ENCODE measurements at regions not wholly inside any gene's neighbourhood (a gene's known extent, or its start where the extent isn't known, plus 50 kb on each side); places are given as distances from the start of the nearest gene placed in this dataset.

GRCh38 chr13:67961331-67961730 lies 731.2 kb upstream of the PCDH9 start:
- no peaks in the 10 kb centered on the region for H3K79me2 ChIP-seq (ENCODE audit: low read depth)
- no peaks in the 10 kb centered on the region for H3K27me3 Mint-ChIP-seq (ENCODE audit: insufficient read depth, low read depth)
- no peaks in the 10 kb centered on the region for H3K4me1 ChIP-seq
- H3K4me1 Mint-ChIP-seq = peaks cover 14% of the 10 kb centered on the region
- no peak overlapping the region for H2AFZ ChIP-seq (replicated peaks)
- H3K4me3 Mint-ChIP-seq = no peak overlapping the region
- no peak for DNase-seq (ENCODE audit: low spot score)
- H3K9me3 ChIP-seq (ENCODE audit: low read depth) = no peaks in the 10 kb centered on the region
- no peak overlapping the region for H3K27ac Mint-ChIP-seq
- H3K27ac ChIP-seq = no peak overlapping the region
- H3K9ac ChIP-seq = no peak overlapping the region
- TF ChIP-seq EZH2phosphoT487 (IDR thresholded peaks at IDR 0.05) = no peak
- no peak for TF ChIP-seq EZH2 (IDR thresholded peaks at IDR 0.05)
- no peak for TF ChIP-seq CTCF (IDR thresholded peaks at IDR 0.05)
- H3K27me3 ChIP-seq = no peaks in the 10 kb centered on the region
- no peaks in the 10 kb centered on the region for H3F3A ChIP-seq (ENCODE audit: low read depth)
- peaks cover 2% of the 10 kb centered on the region for H3K9me3 Mint-ChIP-seq
- no peak overlapping the region for H3K4me2 ChIP-seq
- no peaks in the 10 kb centered on the region for H3K36me3 Mint-ChIP-seq
- H3K4me3 ChIP-seq = no peak overlapping the region
- no peaks in the 10 kb centered on the region for H3K36me3 ChIP-seq
- H4K20me1 ChIP-seq (ENCODE audit: low read depth) = no peaks in the 10 kb centered on the region

- Histone ChIP-seq H3K4me2 (no peak overlapping the region), H3K4me1 (no peaks in the 10 kb centered on the region), H3K36me3 (no peaks in the 10 kb centered on the region), H3F3A (ENCODE audit: low read depth) (no peaks in the 10 kb centered on the region), H3K9me3 (ENCODE audit: low read depth) (no peaks in the 10 kb centered on the region), H3K27ac (no peak overlapping the region), H3K4me3 (no peak overlapping the region), H3K27me3 (no peaks in the 10 kb centered on the region), H2AFZ (replicated peaks) (no peak overlapping the region), H3K79me2 (ENCODE audit: low read depth) (no peaks in the 10 kb centered on the region), H4K20me1 (ENCODE audit: low read depth) (no peaks in the 10 kb centered on the region), H3K9ac (no peak overlapping the region)
- H3K27ac Mint-ChIP-seq = no peak overlapping the region
- no peaks in the 10 kb centered on the region for H3K4me1 Mint-ChIP-seq
- H3K27me3 Mint-ChIP-seq (ENCODE audit: insufficient read depth, low read depth) = no peaks in the 10 kb centered on the region
- no peak for DNase-seq (ENCODE audit: low spot score)
- TF ChIP-seq CTCF (IDR thresholded peaks at IDR 0.05) = no peak
- TF ChIP-seq EZH2 (IDR thresholded peaks at IDR 0.05) = no peak
- TF ChIP-seq EZH2phosphoT487 (IDR thresholded peaks at IDR 0.05) = no peak
- H3K4me3 Mint-ChIP-seq = no peak overlapping the region
- H3K36me3 Mint-ChIP-seq = no peaks in the 10 kb centered on the region
- peaks cover 2% of the 10 kb centered on the region for H3K9me3 Mint-ChIP-seq
Observed at GRCh38 chr13:67951431-67951830, 721.3 kb upstream of the PCDH9 start.

GRCh38 chr13:67950603-67951002 lies 720.5 kb upstream of the PCDH9 start:
- Mint-ChIP-seq H3K27me3 (ENCODE audit: insufficient read depth, low read depth) (no peaks in the 10 kb centered on the region), H3K9me3 (no peaks in the 10 kb centered on the region), H3K27ac (no peak overlapping the region), H3K4me3 (no peak overlapping the region), H3K36me3 (no peaks in the 10 kb centered on the region), H3K4me1 (no peaks in the 10 kb centered on the region)
- Histone ChIP-seq H3K27me3 (no peaks in the 10 kb centered on the region), H3K27ac (no peak overlapping the region), H2AFZ (replicated peaks) (no peak overlapping the region), H3F3A (ENCODE audit: low read depth) (no peaks in the 10 kb centered on the region), H3K79me2 (ENCODE audit: low read depth) (no peaks in the 10 kb centered on the region), H3K36me3 (no peaks in the 10 kb centered on the region), H3K4me3 (no peak overlapping the region), H3K9me3 (ENCODE audit: low read depth) (no peaks in the 10 kb centered on the region), H3K4me2 (no peak overlapping the region), H3K9ac (no peak overlapping the region), H3K4me1 (no peaks in the 10 kb centered on the region), H4K20me1 (ENCODE audit: low read depth) (no peaks in the 10 kb centered on the region)
- no peak for DNase-seq (ENCODE audit: low spot score)
- no peak for TF ChIP-seq EZH2phosphoT487 (IDR thresholded peaks at IDR 0.05)
- TF ChIP-seq CTCF (IDR thresholded peaks at IDR 0.05) = no peak
- no peak for TF ChIP-seq EZH2 (IDR thresholded peaks at IDR 0.05)

GRCh38 chr13:67946131-67946530 lies 716.0 kb upstream of the PCDH9 start:
- no peak overlapping the region for H3K27ac Mint-ChIP-seq
- H3K27me3 ChIP-seq = no peaks in the 10 kb centered on the region
- no peaks in the 10 kb centered on the region for H3K9me3 Mint-ChIP-seq
- H2AFZ ChIP-seq (replicated peaks) = no peak overlapping the region
- no peaks in the 10 kb centered on the region for H3K9me3 ChIP-seq (ENCODE audit: low read depth)
- no peaks in the 10 kb centered on the region for H3K36me3 ChIP-seq
- no peaks in the 10 kb centered on the region for H3F3A ChIP-seq (ENCODE audit: low read depth)
- H3K4me2 ChIP-seq = no peak overlapping the region
- no peak overlapping the region for H3K27ac ChIP-seq
- peaks cover 3% of the 10 kb centered on the region for H3K27me3 Mint-ChIP-seq (ENCODE audit: insufficient read depth, low read depth)
- H3K4me1 Mint-ChIP-seq = no peaks in the 10 kb centered on the region
- H3K4me1 ChIP-seq = no peaks in the 10 kb centered on the region
- no peak overlapping the region for H3K9ac ChIP-seq
- no peak for TF ChIP-seq CTCF (IDR thresholded peaks at IDR 0.05)
- no peak for TF ChIP-seq EZH2phosphoT487 (IDR thresholded peaks at IDR 0.05)
- TF ChIP-seq EZH2 (IDR thresholded peaks at IDR 0.05) = no peak
- no peak for DNase-seq (ENCODE audit: low spot score)
- no peak overlapping the region for H3K4me3 Mint-ChIP-seq
- H3K36me3 Mint-ChIP-seq = no peaks in the 10 kb centered on the region
- no peaks in the 10 kb centered on the region for H3K79me2 ChIP-seq (ENCODE audit: low read depth)
- no peaks in the 10 kb centered on the region for H4K20me1 ChIP-seq (ENCODE audit: low read depth)
- H3K4me3 ChIP-seq = no peak overlapping the region

Data from neural progenitor cell (in vitro differentiated cells).